UCSD-AML1 (cell line): ENCODE measurements at regions not wholly inside any gene's neighbourhood (a gene's known extent, or its start where the extent isn't known, plus 50 kb on each side); places are given as distances from the start of the nearest gene placed in this dataset.

Experiments
- DNase-seq: peaks from one replicate; lab custom pipeline; 2025; ENCODE audit not compliant: unreplicated experiment; lab: John Stamatoyannopoulos, UW

DNA sequence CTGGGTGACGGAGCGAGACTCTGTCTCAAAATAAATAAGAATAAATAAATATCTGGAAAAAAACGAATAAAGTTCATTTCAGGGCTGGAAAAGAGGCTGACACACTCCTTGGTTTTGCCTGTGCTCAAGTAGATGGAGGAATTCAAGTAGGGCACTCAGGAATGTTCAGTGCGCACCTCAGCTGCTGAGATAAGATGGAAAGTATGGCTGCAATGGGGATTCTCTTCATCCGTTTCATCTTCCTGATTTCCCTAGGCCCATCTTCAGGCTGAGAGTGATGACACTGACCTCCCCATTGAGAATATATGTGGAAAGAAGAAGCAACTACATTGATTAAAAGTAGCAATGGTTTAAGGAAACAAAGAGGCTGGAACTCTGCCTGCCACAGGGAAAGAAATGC is 130.5 kb upstream of the ZNF644 start:
- no peak for DNase-seq

DNA sequence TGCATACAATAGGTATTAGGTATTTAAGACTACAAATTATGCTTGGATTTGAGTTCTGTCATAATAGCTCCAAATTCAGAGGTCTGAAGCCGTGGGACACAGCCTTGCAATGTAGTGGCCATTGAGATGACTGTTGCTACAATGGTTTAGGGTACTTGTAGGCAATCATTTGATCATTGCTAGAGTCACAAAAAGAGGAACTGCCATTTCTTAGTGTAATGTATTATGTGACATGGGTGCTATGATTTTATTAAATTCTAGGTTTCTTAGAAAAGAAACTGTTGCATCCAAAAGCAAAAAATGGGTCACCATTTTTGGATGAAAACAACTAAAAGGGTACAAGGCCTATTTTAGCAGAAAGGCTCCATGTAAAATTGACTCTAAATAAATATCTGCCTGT is 129.9 kb upstream of the ZNF644 start:
- no peak for DNase-seq

DNA sequence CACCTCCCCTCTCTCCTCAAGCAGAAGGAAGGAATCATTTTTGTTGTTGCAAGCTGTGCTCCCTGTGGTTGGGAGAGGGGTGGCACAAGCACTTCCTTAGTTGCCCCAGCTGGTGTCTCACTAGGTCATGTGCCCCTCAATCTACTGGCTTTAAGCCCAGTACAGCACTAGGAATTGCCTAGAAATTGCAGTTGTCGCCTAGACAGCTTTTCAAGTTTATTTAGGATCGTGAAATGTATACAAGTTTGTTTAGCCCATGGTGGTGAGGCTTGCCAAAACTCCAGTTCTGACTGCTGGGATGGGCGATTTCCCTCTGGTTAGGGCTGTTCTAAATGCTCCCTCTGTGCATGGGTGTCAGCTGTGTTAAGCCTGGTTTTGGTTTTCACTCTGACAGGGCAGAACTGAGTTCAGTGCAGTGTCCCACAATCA is 126.8 kb upstream of the ZNF644 start:
- no peak for DNase-seq

DNA sequence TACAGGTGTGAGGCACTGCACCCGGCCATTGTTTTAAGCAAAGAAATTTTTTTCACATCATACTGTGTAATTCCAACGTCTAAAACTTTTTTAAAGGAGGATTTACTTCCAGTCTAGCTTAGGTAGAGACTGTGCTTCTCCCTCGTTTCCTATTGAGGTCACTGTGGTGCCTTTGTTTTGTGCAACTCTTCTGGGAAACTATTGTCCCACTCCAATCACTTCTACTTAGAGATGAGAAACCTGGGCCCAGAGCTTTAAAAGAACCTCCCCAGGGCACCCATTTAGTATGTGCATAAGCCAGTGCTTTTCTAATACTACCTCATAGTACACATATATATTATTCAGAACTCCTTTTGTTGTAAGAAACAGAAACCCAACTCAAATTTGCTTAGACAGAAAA is 120.0 kb upstream of the ZNF644 start:
- DNase-seq, result no peak

DNA sequence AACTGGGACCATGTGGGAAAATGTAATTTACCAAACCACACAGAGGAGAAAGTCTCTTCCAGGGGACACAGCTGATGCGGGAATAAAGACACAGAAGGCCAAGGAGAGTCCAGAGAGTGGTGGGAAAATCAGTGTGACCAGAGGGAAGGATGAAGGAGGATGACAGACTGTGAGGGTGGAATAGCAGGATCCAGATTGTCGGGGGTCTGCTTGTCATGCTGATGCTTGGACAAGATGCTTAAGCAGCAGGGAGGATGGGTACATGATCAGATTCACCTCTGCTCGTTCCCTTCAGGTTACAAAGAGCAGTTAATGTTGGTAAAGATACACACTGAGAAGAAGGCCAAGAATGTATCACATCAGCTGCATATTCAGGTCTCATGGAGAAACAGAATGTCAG is 117.1 kb upstream of the ZNF644 start:
- no peak for DNase-seq

DNA sequence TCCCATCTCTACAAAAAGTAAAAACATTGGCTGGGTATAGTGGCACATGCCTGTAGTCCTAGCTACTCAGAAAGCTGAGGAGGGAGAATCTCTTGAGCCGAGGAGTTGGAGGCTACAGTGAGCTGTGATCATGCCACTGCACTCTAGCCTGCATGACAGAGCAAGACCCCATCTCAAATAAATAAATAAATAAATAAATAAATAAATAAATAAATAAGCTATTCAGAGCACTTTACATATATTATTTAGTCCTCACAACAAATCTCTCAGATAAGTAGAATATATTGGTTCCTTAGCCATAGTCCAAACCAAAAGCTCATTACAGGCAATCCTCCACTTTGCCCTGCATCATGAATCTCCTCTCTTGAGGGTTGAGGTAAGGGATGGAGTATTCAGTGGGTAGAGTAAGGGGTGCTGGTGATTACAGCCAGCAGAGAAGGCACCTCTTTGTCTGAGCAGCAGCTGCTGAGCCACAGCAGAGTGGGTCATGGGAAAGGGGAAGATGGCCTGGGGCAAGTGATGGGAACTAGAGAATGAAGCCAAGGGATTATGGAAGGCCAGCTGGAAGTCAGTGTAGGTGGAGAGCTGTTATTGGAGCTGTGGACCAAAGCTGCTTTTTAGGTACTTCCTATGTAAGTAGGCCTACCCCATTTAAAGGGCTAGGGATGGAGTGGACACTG is 115.5 kb upstream of the ZNF644 start:
- no peak for DNase-seq

DNA sequence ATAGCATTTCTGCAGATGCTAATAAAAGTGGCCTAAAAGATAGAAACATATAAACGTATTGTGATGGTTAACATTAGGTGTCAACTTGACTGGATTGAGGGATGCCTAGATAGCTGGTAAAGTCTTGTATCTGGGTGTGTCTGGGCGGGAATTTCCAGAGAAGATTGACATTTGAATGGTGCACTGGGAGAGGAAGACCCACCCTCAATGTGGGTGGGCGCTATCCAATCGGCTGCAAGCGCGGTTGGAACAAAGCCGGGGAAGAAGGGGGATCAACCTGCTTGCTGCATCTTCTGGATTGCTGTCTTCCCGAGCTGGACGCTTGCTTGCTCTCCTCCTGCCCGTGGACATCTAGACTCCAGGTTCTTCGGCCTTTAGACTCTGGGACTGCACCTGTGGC is 114.0 kb upstream of the ZNF644 start:
- no peak for DNase-seq

DNA sequence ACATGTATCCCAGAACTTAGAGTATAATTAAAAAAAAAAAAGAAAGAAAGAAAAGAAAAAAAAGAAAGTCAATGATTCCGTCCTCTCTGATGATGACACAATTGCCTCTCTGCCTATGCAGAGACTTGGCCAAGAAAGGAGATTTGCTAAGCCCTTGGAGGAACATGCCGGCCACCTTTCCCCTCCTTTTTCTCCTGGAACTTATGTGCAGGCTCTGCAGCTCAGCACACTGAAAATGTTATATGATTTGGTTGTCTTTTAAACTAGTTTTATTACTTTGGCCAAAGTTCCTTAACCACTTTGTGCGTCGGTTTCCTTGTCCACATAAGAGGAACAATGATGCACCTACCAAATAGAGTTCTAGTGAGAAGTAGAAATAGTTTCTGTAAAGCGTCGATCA is 111.4 kb upstream of the ZNF644 start:
- no peak for DNase-seq

DNA sequence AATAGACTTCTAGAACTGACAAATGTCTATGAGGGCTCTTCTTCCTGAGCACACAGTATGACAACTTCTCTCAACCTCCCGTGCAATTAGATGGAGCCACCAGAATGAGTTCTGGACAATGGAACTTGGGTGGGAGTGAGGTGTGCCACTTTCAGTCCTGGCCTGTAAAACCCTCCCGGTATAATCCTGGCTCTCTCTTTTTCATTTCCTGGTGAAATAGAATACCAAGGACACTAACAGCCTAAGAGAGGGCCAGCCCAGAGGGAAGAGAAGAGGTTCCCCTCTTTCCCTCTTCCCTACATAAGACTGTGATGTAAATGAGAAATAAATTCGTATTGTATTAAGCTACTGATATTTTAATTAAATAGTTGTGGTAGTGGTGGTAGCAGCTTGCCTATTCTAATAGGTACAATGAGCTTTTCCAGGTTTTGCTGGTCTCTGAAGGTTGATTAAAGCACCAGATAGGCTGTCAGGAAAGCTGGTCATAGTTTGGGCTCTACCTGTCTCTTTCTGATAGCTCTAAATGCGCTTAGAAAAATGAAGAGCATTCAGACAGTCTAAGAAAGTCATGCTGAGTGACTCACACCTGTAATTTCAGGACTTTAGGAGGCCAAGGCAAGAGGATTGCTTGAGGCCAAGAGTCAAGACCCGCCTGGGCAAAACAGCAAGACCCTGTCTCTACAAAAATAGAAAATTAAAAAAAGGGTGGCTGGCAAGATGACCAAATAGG is 108.6 kb upstream of the ZNF644 start:
- no peak for DNase-seq

DNA sequence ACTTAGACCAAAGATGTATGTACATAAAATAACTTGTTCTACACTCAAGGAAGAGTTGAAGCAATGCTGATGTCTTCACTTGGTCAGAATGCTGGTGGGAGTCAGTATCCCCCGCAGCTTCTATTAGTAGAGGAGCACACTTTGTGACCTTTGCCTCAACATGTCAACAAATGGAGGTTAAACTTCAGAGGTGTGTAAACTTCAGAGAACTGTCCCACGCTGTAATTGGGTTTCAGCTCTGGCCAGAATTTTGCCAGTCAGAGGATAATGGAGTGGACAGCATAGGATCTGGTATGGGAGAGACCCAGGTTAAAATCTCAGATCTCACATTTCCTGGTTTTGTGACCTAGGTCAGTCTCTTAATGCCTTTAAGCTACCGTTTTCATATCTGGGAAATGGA is 107.6 kb upstream of the ZNF644 start:
- no peak for DNase-seq

DNA sequence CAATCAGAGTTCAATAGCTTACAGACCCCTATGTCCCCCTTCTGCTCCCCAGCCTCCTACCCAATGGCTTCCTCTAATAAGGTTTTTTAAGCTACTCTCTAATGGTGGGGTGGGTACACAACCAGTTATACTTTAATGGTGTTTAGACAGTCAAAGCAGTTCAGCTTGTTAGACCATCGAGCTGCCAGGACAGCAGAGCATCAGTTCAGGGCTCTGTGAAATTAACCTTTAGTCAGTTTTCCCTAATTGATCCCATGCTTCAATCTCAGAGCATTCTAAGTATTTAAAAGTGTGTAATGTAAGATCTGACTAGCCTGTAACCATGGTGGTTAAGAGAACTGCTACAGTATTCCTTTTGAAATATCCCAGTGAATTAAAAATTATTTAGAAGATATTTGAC is 107.2 kb upstream of the ZNF644 start:
- DNase-seq, result no peak

DNA sequence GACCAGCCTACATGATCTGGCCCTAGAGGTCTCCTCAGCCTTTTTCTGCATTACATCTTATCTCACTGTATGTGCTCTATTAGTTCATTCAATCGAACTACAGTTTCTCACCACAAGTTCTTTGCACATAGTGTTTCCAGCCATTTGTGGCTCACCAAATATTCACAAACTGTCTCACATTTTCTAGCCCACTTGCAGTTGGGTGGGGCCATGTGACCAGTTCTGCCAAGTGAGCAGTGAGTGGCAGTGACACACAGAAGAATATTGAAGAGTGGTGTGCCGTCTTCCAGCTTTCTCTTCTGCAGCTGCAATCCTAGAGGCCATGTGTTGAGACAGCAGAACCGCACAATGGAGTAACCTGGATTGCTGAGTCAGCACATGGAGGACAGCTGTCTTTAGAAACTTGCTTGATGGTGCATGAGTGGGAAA is 103.2 kb upstream of the ZNF644 start:
- no peak for DNase-seq

DNA sequence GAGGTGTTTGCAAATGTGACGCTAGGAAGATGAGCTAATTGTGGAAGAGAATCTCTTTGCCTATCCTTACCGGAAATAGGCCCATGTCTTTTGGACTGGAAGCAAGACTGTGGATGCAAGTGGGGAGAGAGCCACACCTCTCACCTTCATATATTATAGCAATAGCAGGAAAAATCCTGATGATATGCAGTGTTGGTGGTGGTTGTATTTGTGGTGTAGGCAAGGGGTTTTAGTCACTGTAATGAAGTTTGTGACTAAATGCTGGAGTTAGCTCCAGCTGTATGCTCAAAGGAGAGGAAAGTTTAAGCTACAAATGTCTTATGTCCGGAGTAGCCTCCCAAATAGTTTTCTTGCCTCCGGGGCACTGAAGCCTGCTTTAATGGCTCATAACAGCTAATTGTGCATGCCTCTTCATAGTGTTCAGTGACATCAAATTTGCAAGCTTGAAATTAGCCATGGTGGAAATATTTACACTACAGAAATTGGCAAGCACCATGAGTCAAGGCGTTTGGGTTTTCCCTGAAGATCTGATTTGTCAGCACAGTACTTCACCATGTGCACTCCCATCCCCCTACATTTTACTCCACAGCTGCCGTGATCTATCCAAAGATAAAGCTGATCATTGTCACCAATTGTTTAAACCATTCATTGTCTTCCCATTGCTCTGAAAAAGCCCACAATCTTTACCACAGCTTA is 102.6 kb upstream of the ZNF644 start:
- no peak for DNase-seq

DNA sequence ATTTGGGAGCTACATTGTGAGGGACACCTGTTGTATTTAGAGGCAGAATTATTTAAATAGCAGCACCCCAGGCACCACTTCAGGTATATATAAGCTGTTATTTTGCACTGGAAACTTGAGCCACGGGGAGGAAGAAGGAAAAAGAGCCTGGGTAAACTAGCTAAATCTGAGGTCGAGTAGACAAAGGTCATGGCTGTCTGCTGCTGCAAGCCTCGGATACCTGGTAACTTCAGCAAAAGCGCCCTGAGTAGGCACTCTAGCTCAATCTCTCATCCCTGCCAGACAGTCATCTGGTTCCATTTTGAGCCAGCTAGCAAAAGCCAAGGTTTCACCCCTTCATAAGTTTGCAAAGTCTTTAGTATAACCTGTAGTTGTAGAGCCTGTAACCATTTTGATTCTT is 101.9 kb upstream of the ZNF644 start:
- no peak for DNase-seq

DNA sequence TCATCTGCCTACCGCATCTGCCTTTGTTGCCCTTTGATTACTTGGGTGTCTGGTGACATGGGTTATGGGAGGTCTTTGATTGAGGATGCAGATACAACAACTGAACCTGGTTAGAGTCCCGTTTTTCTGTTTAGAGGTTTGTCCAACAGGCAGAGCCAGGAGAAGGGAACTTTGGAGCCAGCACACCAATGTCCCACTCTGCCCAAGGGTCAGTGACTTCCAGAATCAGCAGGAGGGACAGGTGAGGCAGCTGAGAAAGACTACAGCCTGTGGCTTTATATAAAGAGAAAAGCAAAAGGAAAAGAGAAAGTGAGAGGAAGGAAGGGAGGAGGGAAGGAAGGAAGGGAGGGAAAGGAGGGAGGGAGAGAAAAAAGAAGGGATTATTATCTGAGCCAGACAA is 101.5 kb upstream of the ZNF644 start:
- DNase-seq, result no peak

DNA sequence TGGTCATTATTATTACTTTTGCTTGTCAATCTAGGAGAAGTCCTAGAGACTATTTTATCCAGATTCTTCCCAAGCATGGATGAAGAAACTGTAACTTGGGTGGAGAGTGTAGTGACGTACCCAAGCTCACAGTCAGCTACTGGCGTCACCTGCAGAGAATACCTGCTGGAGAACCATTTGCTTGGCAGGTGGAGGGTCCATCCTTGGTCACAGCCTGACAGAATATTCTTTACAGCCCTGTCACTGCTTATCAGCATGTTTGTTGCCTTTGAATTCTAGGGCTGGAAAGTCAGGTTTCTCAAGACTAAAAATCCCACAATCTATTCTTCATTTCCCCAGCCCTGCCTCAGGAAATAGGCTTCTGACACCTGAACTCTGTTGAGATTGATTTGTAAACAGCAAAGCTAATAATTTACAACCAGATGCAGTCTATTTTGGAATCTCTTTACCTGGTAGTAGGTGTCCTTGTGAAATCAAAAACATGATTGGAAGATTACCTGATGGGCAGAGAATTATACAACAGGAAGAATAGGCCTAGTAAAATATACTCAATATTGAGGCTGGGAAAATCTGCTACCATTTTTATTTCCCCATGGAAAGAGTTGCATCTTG is 100.4 kb upstream of the ZNF644 start:
- DNase-seq, result no peak

DNA sequence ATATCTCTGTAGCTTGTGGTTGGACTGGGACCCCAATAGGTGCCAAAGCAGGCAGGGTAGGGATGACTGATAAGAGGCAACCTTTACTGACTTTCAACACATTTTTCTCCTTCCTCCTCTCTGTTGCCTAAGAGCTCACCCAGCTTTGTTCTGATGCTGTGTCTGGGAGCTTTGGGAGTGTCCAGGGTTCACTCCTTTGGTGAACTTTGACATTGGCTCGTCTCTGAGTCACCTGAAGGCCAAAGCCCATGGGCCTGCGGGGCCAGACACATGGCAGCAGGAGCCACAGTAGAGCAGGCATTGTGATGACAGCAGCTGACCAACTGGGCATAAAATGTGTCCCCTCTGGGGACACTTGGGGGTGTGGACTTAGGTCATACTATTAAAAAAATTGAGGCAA is 99.5 kb upstream of the ZNF644 start:
- no peak for DNase-seq

DNA sequence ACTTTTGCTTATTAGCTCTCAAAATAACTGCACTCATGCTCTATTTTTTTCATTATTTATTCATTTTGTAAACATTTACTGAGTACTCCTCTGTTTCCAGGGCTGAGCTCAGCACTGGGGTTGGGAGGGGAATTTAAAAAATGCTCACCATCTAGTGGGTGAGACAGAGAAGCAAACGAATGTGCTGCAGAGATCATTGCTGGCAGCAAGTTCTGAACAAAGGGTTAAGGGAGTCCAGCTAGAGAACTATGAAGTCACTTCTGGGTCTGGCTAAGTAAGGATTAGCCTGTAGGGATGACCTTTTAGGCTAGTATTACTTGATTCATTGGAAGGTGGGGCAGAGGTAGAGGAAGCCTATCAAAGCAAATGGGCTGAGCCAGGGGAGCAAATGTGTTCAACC is 99.1 kb upstream of the ZNF644 start:
- DNase-seq, result no peak

DNA sequence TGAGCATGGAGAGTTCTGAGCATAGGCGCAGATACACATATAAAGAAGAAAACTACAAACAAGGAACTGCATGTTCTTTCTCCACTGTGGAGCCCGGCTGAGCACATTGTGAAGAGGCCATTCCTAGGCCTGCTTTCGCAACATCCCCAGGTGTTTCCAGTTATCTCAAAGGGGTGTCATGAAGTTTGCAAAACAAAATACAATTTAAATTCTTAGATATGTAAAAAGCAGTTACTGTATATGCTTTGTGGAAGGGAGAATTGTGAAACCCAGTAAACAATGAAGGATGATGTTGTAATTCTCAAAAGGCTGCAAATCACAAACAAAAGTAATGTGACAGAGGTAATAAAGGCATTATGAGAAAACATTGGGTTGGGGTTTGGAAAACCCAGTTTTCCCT is 98.6 kb upstream of the ZNF644 start:
- no peak for DNase-seq

DNA sequence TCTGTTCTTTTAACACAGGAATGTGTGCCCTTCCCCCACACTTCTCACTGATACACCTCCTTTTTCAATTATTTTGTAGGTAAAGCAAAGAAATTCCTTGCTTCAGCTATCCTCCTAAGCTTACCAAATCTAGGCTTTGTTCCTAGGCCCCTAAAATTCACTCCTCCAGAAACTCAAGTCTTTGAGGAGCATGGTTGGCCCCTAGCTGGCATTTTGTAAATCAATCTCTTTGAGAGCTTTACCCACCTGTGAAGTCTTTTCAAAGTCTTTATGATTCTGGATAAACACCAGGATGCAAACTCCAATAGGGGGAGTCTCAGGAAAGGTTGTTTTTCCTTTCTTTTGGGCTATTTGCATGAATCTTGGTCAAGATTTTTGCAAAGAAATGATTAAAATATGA is 82.9 kb upstream of the ZNF644 start:
- no peak for DNase-seq

DNA sequence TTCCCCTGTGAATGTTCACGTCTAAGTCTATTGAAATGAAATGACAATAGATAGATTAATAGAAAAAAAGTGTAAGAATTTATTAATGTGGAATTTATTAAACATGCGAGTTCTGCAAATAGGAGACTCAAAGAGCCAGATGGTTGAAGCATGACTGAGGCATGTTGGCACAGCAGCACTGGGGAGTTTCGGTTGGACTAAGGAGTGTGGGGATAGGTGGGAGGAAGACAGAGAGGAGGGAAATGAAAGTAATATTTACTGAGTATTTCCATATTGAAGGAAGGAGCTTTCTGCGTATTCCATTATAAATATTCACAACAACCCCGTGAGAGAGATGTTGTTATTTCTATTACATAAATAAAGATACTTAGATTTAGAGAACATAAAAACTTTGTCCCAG is 79.5 kb upstream of the ZNF644 start:
- DNase-seq, result no peak
